Body of pancreas (tissue), 4 donors: ENCODE measurements at regions not wholly inside any gene's neighbourhood (a gene's known extent, or its start where the extent isn't known, plus 50 kb on each side); places are given as distances from the start of the nearest gene placed in this dataset.
A peak's percentile ranks its signal among the peaks of the same experiment; 100 is the strongest.

Source experiments
- ATAC-seq: fragments of 150-250 bp; one replicate; pipeline ENCODE4 v1.9.1; 2016
- DNase-seq, 4 donors: peaks; one replicate each; pipeline ENCODE4 v3.0.0-alpha.2; 2019
- H3K27ac ChIP-seq, 4 donors: fragments of 200-600 bp; sonication (generic); 1 replicate in 3 of 4; 2 replicates in 1 of 4; pipeline versions ENCODE4 v1.5.1 to v1.6.1; 2016 to 2019; ENCODE audit warnings: mild to moderate bottlenecking in 1 of 4, mixed read lengths in 1 of 4, moderate library complexity in 1 of 4
- H3K27me3 ChIP-seq, 2 donors: fragments of 200-600 bp; sonication (generic); one replicate each; pipeline ENCODE4 v1.6.0; 2016; ENCODE audit warnings: mild to moderate bottlenecking in 1 of 2
- H3K36me3 ChIP-seq, 2 donors: fragments of 200-600 bp; sonication (generic); replicated peaks in 1 of 2; 2 replicates each; pipeline ENCODE4 v1.5.1; 2016; ENCODE audit warnings: low read depth in 2 of 2; ENCODE audit not compliant: insufficient read depth in 1 of 2
- H3K4me1 ChIP-seq: fragments of 200-600 bp; sonication (generic); one replicate; pipeline ENCODE4 v1.6.0; 2016
- H3K4me3 ChIP-seq, 2 donors: fragments of 200-600 bp; sonication (generic); 1 replicate in 1 of 2; 2 replicates in 1 of 2; pipeline ENCODE4 v1.5.1; 2016 to 2019
- H3K9me3 ChIP-seq, 3 donors: fragments of 200-600 bp; sonication (generic); 1 replicate in 2 of 3; 2 replicates in 1 of 3; pipeline ENCODE4 v1.5.1; 2016
- POLR2A ChIP-seq, 3 donors: fragments of 450-650 bp; IDR thresholded peaks; one replicate each; pipeline ENCODE4 v1.6.1; 2016; ENCODE audit warnings: antibody characterized with exemption in 3 of 3, mild to moderate bottlenecking in 2 of 3
- WGBS, 2 donors: methylation state at CpG; one replicate each; pipeline ENCODE4 v1.1.5; 2017; 5-methylcytosine and 5-hydroxymethylcytosine counted together
- intact Hi-C: fragments of 100-400 bp; cut with DNase I; formaldehyde crosslinking; loops from one replicate; pipeline ENCODE4 v1.15.1; 2023
- TF ChIP-seq, protein P1 (sequence below), 7 experiments: fragments of 450-650 bp in 4 of 7; fragments of 200-600 bp in 3 of 7; sonication (generic) in 3 of 7; IDR thresholded peaks; one replicate each; pipeline ENCODE4 v1.5.1; 2016 to 2019; ENCODE audit warnings: antibody characterized with exemption in 7 of 7

DNA sequence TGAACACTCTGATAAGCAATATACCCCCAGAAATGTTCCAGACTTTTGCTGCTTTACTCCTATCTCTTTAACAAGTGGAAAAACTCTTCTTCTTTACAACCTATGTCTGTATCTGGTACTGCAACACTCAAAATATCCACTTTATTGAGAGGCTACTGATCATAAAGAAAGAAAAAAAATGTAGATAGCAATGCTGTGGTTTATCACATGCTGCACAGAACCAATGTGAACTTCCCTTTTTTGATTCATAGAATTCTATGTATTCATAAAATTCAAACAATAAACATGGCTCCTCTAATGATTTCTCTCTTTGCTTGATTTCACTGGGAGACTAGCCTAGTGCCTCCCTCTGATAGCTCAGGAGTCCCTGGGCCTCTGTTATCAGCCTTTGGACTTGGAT is 223.5 kb downstream of the ZNF674 start:
- H3K4me3 ChIP-seq = no peak overlapping the region
- H3K27me3 ChIP-seq = no peaks in the 10 kb centered on the region
- peaks cover 7% of the 10 kb centered on the region for H3K4me1 ChIP-seq
- H3K36me3 ChIP-seq = no peaks in the 10 kb centered on the region
- peak overlapping the region in 2 of 4 donors; percentile 53 to 58 for H3K27ac ChIP-seq
- no peak for ATAC-seq
- TF ChIP-seq, protein P1, sequence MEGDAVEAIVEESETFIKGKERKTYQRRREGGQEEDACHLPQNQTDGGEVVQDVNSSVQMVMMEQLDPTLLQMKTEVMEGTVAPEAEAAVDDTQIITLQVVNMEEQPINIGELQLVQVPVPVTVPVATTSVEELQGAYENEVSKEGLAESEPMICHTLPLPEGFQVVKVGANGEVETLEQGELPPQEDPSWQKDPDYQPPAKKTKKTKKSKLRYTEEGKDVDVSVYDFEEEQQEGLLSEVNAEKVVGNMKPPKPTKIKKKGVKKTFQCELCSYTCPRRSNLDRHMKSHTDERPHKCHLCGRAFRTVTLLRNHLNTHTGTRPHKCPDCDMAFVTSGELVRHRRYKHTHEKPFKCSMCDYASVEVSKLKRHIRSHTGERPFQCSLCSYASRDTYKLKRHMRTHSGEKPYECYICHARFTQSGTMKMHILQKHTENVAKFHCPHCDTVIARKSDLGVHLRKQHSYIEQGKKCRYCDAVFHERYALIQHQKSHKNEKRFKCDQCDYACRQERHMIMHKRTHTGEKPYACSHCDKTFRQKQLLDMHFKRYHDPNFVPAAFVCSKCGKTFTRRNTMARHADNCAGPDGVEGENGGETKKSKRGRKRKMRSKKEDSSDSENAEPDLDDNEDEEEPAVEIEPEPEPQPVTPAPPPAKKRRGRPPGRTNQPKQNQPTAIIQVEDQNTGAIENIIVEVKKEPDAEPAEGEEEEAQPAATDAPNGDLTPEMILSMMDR (IDR thresholded peaks at IDR 0.05) = no peak
- no peak for TF ChIP-seq POLR2A (IDR thresholded peaks at IDR 0.05)
- no peaks in the 10 kb centered on the region for H3K9me3 ChIP-seq
- intact Hi-C loops = no loop called here
- no peak for DNase-seq

DNA sequence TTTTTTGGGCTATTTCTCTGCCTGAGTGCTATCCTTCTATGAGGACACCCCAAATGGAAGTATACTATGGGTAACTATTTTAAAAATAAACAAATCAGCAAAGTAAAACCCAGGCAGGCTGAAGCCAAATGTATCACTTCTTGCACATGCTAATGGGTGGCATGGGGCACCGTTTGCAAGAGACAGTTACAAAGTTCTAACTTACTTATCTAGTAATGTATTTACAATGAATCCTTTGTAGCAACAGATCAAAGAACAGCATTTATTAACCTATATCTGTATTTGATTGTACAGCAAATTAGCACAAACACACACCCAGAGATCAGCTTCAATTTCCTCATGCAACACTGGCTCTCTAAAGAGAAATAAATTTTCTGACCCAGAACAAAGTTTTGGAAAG is 225.5 kb downstream of the ZNF674 start:
- ATAC-seq (no peak), DNase-seq (no peak)
- H3K27me3 ChIP-seq = no peaks in the 10 kb centered on the region
- H3K36me3 ChIP-seq = no peaks in the 10 kb centered on the region
- intact Hi-C loops = no loop called here
- H3K9me3 ChIP-seq = no peaks in the 10 kb centered on the region
- H3K27ac ChIP-seq = peak overlapping the region in 1 of 4 donors; percentile 58
- peaks cover 7% of the 10 kb centered on the region for H3K4me1 ChIP-seq
- no peak for TF ChIP-seq POLR2A (IDR thresholded peaks at IDR 0.05)
- TF ChIP-seq, protein P1 (IDR thresholded peaks at IDR 0.05) = no peak
- no peak overlapping the region for H3K4me3 ChIP-seq
- WGBS, 2 donors = 6 to 18% methylated on average over 1 of the region's 1 CpG

DNA sequence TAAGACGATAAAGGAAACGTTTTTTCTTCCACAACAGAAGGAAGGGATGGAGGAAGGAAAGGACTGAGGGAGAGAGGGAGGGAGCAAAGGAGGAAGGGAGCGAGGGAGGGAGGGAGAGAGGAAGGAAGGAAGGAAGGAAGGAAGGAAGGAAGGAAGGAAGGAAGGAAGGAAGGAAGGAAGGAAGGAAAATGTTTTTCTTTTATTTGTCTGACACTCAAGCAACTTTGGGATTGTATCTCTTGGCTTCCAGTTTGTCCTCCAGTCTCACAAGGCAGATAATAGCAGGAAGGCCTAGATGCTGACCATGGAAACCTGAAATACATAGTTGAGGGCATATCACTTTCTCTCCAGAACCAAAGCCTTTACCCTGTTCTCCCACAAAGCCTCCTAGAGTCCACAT is 226.7 kb downstream of the ZNF674 start:
- H3K27ac ChIP-seq = no peak overlapping the region
- H3K4me1 ChIP-seq = peaks cover 7% of the 10 kb centered on the region
- WGBS, 2 donors = 42 to 67% methylated on average over 3 of the region's 3 CpGs
- no peaks in the 10 kb centered on the region for H3K36me3 ChIP-seq
- H3K9me3 ChIP-seq = no peaks in the 10 kb centered on the region
- intact Hi-C loops = no loop called here
- H3K27me3 ChIP-seq = no peaks in the 10 kb centered on the region
- H3K4me3 ChIP-seq = no peak overlapping the region
- DNase-seq (no peak), ATAC-seq (no peak)
- no peak for TF ChIP-seq POLR2A (IDR thresholded peaks at IDR 0.05)
- TF ChIP-seq, protein P1 (IDR thresholded peaks at IDR 0.05) = no peak

DNA sequence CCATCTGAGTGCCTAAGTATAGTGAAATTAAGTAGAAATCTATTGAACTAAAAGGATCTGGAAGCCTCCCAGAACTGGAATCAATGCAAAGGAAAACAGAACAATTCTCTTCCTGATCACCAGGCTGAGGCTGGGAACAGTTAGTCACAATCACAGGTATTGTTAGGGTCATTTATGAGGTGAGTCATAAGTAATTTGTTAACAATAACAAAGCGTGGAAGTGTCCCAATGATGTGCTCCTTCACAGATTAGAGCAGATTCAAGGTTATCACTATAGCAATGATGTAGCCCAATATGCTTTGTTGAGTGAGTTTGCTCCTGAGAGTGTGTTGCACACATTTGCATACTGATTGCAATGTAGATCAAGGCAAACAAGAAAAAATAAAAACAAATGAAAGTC is 228.1 kb downstream of the ZNF674 start:
- WGBS, 2 donors = 10 to 20% methylated on average over 1 of the region's 1 CpG
- Histone ChIP-seq H3K9me3 (no peaks in the 10 kb centered on the region), H3K4me3 (no peak overlapping the region), H3K36me3 (no peaks in the 10 kb centered on the region), H3K27me3 (no peaks in the 10 kb centered on the region), H3K27ac (peak overlapping the region in 3 of 4 donors; percentile 41 to 47 (median 44)), H3K4me1 (peaks cover 7% of the 10 kb centered on the region)
- intact Hi-C loops = no loop called here
- DNase-seq (peak in 1 of 4 donors; percentile 2), ATAC-seq (peak; percentile 68)
- TF ChIP-seq, protein P1 (IDR thresholded peaks at IDR 0.05) = no peak
- TF ChIP-seq POLR2A (IDR thresholded peaks at IDR 0.05) = no peak

DNA sequence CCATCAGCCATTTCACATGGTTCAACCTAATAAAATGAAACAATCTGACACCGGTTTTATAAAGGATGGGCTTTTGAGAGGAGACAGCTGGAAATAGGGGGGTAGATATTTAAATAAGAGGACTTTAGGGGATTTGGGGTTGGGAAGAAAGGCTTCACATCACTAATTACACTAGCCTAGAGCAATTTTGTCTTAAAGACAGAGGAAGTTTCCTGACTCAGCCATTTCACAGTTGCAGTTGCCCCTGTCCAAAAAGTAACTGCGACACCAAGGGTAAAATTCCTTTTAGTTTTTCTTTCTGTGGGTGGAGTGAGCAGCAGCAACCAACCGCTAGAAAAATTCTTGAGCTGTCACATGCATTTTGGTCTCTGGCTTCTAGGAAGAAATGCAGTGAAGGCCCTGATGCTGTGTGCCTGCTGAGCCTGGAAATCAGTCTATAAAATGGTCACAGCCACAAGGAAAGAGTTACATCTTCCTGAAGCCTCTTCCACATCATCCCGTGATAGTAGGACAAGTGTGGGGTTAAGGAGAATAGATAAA is 233.6 kb downstream of the ZNF674 start:
- ATAC-seq = no peak
- TF ChIP-seq, protein P1 (IDR thresholded peaks at IDR 0.05) = no peak
- TF ChIP-seq POLR2A (IDR thresholded peaks at IDR 0.05) = no peak
- WGBS, 2 donors = 54 to 63% methylated on average over 4 of the region's 4 CpGs
- H3K4me3 ChIP-seq = no peak overlapping the region
- H3K36me3 ChIP-seq = no peaks in the 10 kb centered on the region
- no peaks in the 10 kb centered on the region for H3K9me3 ChIP-seq
- H3K27ac ChIP-seq = no peak overlapping the region
- intact Hi-C loops = no loop called here
- no peak for DNase-seq
- H3K27me3 ChIP-seq = no peaks in the 10 kb centered on the region
- no peaks in the 10 kb centered on the region for H3K4me1 ChIP-seq
